ENCODE measurements at regions not wholly inside any gene's neighbourhood (a gene's known extent, or its start where the extent isn't known, plus 50 kb on each side); places are given as distances from the start of the nearest gene placed in this dataset.
"Not testable (repeated sequence)": the region's sequence is repeated elsewhere in the genome, so short reads cannot be mapped to it uniquely, and the experiment has no call there.

- DNase-seq = no peak
These were observed 87.2 kb upstream of the NAV2 start for GRCh38 chr11:19625438-19625837.

GRCh38 chr11:19617696-19618523 lies 94.7 kb upstream of the NAV2 start:
- DNase-seq = no peak

- DNase-seq = no peak
These were observed 97.1 kb upstream of the NAV2 start for GRCh38 chr11:19615341-19616183.

GRCh38 chr11:19614370-19614940 lies 98.2 kb upstream of the NAV2 start:
- no peak for DNase-seq

GRCh38 chr11:19612025-19612424 lies 100.6 kb upstream of the NAV2 start:
- DNase-seq = not testable (repeated sequence)

- no peak for DNase-seq
These were observed 104.8 kb upstream of the NAV2 start for GRCh38 chr11:19607656-19608360.

- DNase-seq = no peak
These were observed 105.6 kb upstream of the NAV2 start for GRCh38 chr11:19606856-19607655.

- DNase-seq = no peak
These were observed 106.9 kb upstream of the NAV2 start for GRCh38 chr11:19605520-19606371.

GRCh38 chr11:19604679-19605375 lies 107.8 kb upstream of the NAV2 start:
- DNase-seq = no peak

- DNase-seq = no peak
These were observed 108.9 kb upstream of the NAV2 start for GRCh38 chr11:19603771-19604170.

- DNase-seq = no peak
These were observed 109.7 kb upstream of the NAV2 start for GRCh38 chr11:19602891-19603290.

- DNase-seq = no peak
These were observed 110.2 kb upstream of the NAV2 start for GRCh38 chr11:19602406-19602805.

- no peak for DNase-seq
These were observed 111.4 kb upstream of the NAV2 start for GRCh38 chr11:19601235-19601634.

GRCh38 chr11:19599681-19600080 lies 113.0 kb upstream of the NAV2 start:
- DNase-seq = no peak

- no peak for DNase-seq
These were observed 113.7 kb upstream of the NAV2 start for GRCh38 chr11:19598876-19599486.

GRCh38 chr11:19598456-19598855 lies 114.2 kb upstream of the NAV2 start:
- DNase-seq = no peak

- no peak for DNase-seq
These were observed 114.8 kb upstream of the NAV2 start for GRCh38 chr11:19597876-19598275.

- no peak for DNase-seq
These were observed 115.4 kb upstream of the NAV2 start for GRCh38 chr11:19597206-19597605.

GRCh38 chr11:19595840-19596751 lies 116.5 kb upstream of the NAV2 start:
- no peak for DNase-seq

Measured in NCI-H774 (cell line).